ENCODE measurements at regions not wholly inside any gene's neighbourhood (a gene's known extent, or its start where the extent isn't known, plus 50 kb on each side); places are given as distances from the start of the nearest gene placed in this dataset.

GRCh38 chr5:105730982-105731381 lies 1939.8 kb downstream of the EFNA5 start:
- no peaks in the 10 kb centered on the region for H3K36me3 Mint-ChIP-seq (ENCODE audit: insufficient read depth, unreplicated experiment)
- no peaks in the 10 kb centered on the region for H3K27me3 Mint-ChIP-seq (ENCODE audit: unreplicated experiment)
- CTCF ChIA-PET: no interaction called here
- no peak overlapping the region for H3K27ac Mint-ChIP-seq (ENCODE audit: unreplicated experiment)
- H3K4me3 Mint-ChIP-seq (ENCODE audit: low read depth, unreplicated experiment): no peak overlapping the region
- H3K4me1 Mint-ChIP-seq (ENCODE audit: low read depth, unreplicated experiment): no peaks in the 10 kb centered on the region
- no peaks in the 10 kb centered on the region for H3K9me3 Mint-ChIP-seq (ENCODE audit: low read depth, unreplicated experiment)
- TF ChIP-seq CTCF (IDR thresholded peaks at IDR 0.05; ENCODE audit: unreplicated experiment): no peak
- intact Hi-C loops (cut with micrococcal nuclease; ENCODE audit: unreplicated experiment): no loop called here
- no peak for DNase-seq
- no TSS peak for BruUV-seq (replicated peaks)

- no peaks in the 10 kb centered on the region for H3K4me1 Mint-ChIP-seq (ENCODE audit: low read depth, unreplicated experiment)
- H3K36me3 Mint-ChIP-seq (ENCODE audit: insufficient read depth, unreplicated experiment): no peaks in the 10 kb centered on the region
- H3K9me3 Mint-ChIP-seq (ENCODE audit: low read depth, unreplicated experiment): peaks cover 6% of the 10 kb centered on the region
- H3K27ac Mint-ChIP-seq (ENCODE audit: unreplicated experiment): no peak overlapping the region
- no peak for TF ChIP-seq CTCF (IDR thresholded peaks at IDR 0.05; ENCODE audit: unreplicated experiment)
- no peak overlapping the region for H3K4me3 Mint-ChIP-seq (ENCODE audit: low read depth, unreplicated experiment)
- BruUV-seq (replicated peaks): no TSS peak
- intact Hi-C loops (cut with micrococcal nuclease; ENCODE audit: unreplicated experiment): no loop called here
- CTCF ChIA-PET: no interaction called here
- DNase-seq: no peak
- H3K27me3 Mint-ChIP-seq (ENCODE audit: unreplicated experiment): no peaks in the 10 kb centered on the region
These were observed 1944.6 kb downstream of the EFNA5 start for GRCh38 chr5:105726093-105726492.

GRCh38 chr5:105708442-105708841 lies 1962.3 kb downstream of the EFNA5 start:
- BruUV-seq (replicated peaks): no TSS peak
- DNase-seq: no peak
- no peaks in the 10 kb centered on the region for H3K4me1 Mint-ChIP-seq (ENCODE audit: low read depth, unreplicated experiment)
- no peaks in the 10 kb centered on the region for H3K36me3 Mint-ChIP-seq (ENCODE audit: insufficient read depth, unreplicated experiment)
- no peak overlapping the region for H3K27ac Mint-ChIP-seq (ENCODE audit: unreplicated experiment)
- TF ChIP-seq CTCF (IDR thresholded peaks at IDR 0.05; ENCODE audit: unreplicated experiment): no peak
- no peak overlapping the region for H3K4me3 Mint-ChIP-seq (ENCODE audit: low read depth, unreplicated experiment)
- no peaks in the 10 kb centered on the region for H3K27me3 Mint-ChIP-seq (ENCODE audit: unreplicated experiment)
- intact Hi-C loops (cut with micrococcal nuclease; ENCODE audit: unreplicated experiment): no loop called here
- CTCF ChIA-PET: no interaction called here
- H3K9me3 Mint-ChIP-seq (ENCODE audit: low read depth, unreplicated experiment): peaks cover 6% of the 10 kb centered on the region

- CTCF ChIA-PET: no interaction called here
- intact Hi-C loops (cut with micrococcal nuclease; ENCODE audit: unreplicated experiment): no loop called here
- peaks cover 5% of the 10 kb centered on the region for H3K9me3 Mint-ChIP-seq (ENCODE audit: low read depth, unreplicated experiment)
- H3K4me3 Mint-ChIP-seq (ENCODE audit: low read depth, unreplicated experiment): no peak overlapping the region
- H3K4me1 Mint-ChIP-seq (ENCODE audit: low read depth, unreplicated experiment): no peaks in the 10 kb centered on the region
- H3K27me3 Mint-ChIP-seq (ENCODE audit: unreplicated experiment): no peaks in the 10 kb centered on the region
- H3K27ac Mint-ChIP-seq (ENCODE audit: unreplicated experiment): no peak overlapping the region
- no TSS peak for BruUV-seq (replicated peaks)
- no peak for DNase-seq
- no peaks in the 10 kb centered on the region for H3K36me3 Mint-ChIP-seq (ENCODE audit: insufficient read depth, unreplicated experiment)
- TF ChIP-seq CTCF (IDR thresholded peaks at IDR 0.05; ENCODE audit: unreplicated experiment): no peak
These were observed 1968.4 kb downstream of the EFNA5 start for GRCh38 chr5:105702323-105702722.

- no peak for DNase-seq
- no peak overlapping the region for H3K27ac Mint-ChIP-seq (ENCODE audit: unreplicated experiment)
- no peaks in the 10 kb centered on the region for H3K36me3 Mint-ChIP-seq (ENCODE audit: insufficient read depth, unreplicated experiment)
- no peaks in the 10 kb centered on the region for H3K27me3 Mint-ChIP-seq (ENCODE audit: unreplicated experiment)
- no peak for TF ChIP-seq CTCF (IDR thresholded peaks at IDR 0.05; ENCODE audit: unreplicated experiment)
- no TSS peak for BruUV-seq (replicated peaks)
- intact Hi-C loops (cut with micrococcal nuclease; ENCODE audit: unreplicated experiment): no loop called here
- no peaks in the 10 kb centered on the region for H3K9me3 Mint-ChIP-seq (ENCODE audit: low read depth, unreplicated experiment)
- H3K4me1 Mint-ChIP-seq (ENCODE audit: low read depth, unreplicated experiment): no peaks in the 10 kb centered on the region
- no peak overlapping the region for H3K4me3 Mint-ChIP-seq (ENCODE audit: low read depth, unreplicated experiment)
- CTCF ChIA-PET: no interaction called here
These were observed 1974.3 kb downstream of the EFNA5 start for GRCh38 chr5:105696440-105696839.

All from Calu3 (cell line).